Pancreas (tissue), 10 donors: ENCODE measurements at regions not wholly inside any gene's neighbourhood (a gene's known extent, or its start where the extent isn't known, plus 50 kb on each side); places are given as distances from the start of the nearest gene placed in this dataset.

Source experiments
- ATAC-seq, 4 donors: fragments of 200-7000 bp; cut with Tn5 transposase; one replicate each; pipeline versions ENCODE4 v1.8.0 to v1.9.1; 2020; ENCODE audit warnings: mild to moderate bottlenecking in 4 of 4, moderate library complexity in 4 of 4
- DNase-seq, 6 donors: peaks; one replicate each; pipeline ENCODE4 v3.0.0-alpha.2; 2020
- FAIRE-seq: peaks from 2 replicates; lab custom pipeline; 2012; peaks lifted over from hg19 to GRCh38; lab: Jason Lieb, UNC
- H3K27ac ChIP-seq, 4 donors: fragments of 200-600 bp; sonication (generic); 1 replicate in 3 of 4; 2 replicates in 1 of 4; pipeline versions ENCODE4 v1.5.0 to v1.8.0; 2020
- H3K27me3 ChIP-seq, 4 donors: fragments of 200-600 bp; one replicate each; pipeline ENCODE4 v1.8.0; 2021
- H3K36me3 ChIP-seq, 3 donors: fragments of 200-600 bp; sonication (generic) in 1 of 3; one replicate each; pipeline versions ENCODE4 v1.5.0 to v1.8.0; 2020 to 2021
- H3K4me1 ChIP-seq, 3 donors: fragments of 200-600 bp; one replicate each; pipeline ENCODE4 v1.8.0; 2021
- H3K4me3 ChIP-seq, 4 donors: fragments of 200-600 bp; sonication (generic) in 2 of 4; one replicate each; pipeline versions ENCODE4 v1.5.0 to v1.8.0; 2020 to 2021
- H3K9me3 ChIP-seq, 4 donors: fragments of 200-600 bp; one replicate each; pipeline ENCODE4 v1.8.0; 2021
- WGBS, 2 donors: extraction: QIAGEN DNeasy Blood & Tissue Kit; methylation state at CpG; one replicate each; pipeline ENCODE4 v1.1.7; 2013; 5-methylcytosine and 5-hydroxymethylcytosine counted together
- intact Hi-C, 3 donors: fragments of 100-400 bp; cut with DNase I; formaldehyde crosslinking; loops; one replicate each; pipeline versions ENCODE4 v1.11.1 to v1.14.2; 2022
- TF ChIP-seq, protein P1 (sequence below), 4 donors: fragments of 200-600 bp; sonication (generic) in 3 of 4; IDR thresholded peaks; one replicate each; pipeline versions ENCODE4 v1.5.0 to v1.8.0; 2021; ENCODE audit warnings: antibody characterized with exemption in 4 of 4
- donor health status: healthy with polysubstance abuse.
- donor health status: DM: no; HTN: no; CAD: no; lungs with moderate emphysema.
- donor health status: DM: no; HTN: no; CAD: no.
- donor health status: control.
- donor health status: control.
- donor health status: Bipolar disorder and iron deficiency.
- donor health status: DM: yes; HTN: yes; CAD: no.
- donor health status: DM: no; HTN: no; CAD: no.
- donor health status: DM: no; HTN: no; CAD: no.
- donor health status: DM: yes; HTN: yes; CAD: no.

DNA sequence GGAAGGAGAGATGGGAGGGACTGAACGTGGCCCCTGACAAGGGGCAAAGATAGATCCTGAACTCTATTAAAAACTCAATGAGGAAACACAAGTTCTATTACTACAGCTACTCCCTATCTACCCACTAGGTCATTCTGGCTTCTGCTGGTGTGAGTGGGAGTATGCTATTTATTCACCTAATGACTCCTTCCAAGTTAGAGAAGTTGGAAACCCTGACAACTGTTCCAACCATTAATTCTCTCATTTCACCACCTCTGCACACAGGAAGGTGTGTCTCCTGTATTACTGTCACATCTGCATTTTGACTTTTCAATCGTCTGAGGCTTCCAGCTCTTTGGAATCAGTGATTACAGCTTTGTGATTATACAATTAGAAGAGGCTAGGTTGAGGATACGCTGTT lies 169.4 kb upstream of the ADO start:
- Histone ChIP-seq H3K4me1 (no peaks in the 10 kb centered on the region), H3K27me3 (no peaks in the 10 kb centered on the region), H3K36me3 (no peaks in the 10 kb centered on the region), H3K4me3 (no peak overlapping the region), H3K9me3 (no peaks in the 10 kb centered on the region), H3K27ac (no peak overlapping the region)
- intact Hi-C loops: no loop called here
- TF ChIP-seq, protein P1, sequence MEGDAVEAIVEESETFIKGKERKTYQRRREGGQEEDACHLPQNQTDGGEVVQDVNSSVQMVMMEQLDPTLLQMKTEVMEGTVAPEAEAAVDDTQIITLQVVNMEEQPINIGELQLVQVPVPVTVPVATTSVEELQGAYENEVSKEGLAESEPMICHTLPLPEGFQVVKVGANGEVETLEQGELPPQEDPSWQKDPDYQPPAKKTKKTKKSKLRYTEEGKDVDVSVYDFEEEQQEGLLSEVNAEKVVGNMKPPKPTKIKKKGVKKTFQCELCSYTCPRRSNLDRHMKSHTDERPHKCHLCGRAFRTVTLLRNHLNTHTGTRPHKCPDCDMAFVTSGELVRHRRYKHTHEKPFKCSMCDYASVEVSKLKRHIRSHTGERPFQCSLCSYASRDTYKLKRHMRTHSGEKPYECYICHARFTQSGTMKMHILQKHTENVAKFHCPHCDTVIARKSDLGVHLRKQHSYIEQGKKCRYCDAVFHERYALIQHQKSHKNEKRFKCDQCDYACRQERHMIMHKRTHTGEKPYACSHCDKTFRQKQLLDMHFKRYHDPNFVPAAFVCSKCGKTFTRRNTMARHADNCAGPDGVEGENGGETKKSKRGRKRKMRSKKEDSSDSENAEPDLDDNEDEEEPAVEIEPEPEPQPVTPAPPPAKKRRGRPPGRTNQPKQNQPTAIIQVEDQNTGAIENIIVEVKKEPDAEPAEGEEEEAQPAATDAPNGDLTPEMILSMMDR (IDR thresholded peaks at IDR 0.05): no peak
- no peak for DNase-seq
- ATAC-seq: no peak
- FAIRE-seq: no peak
- 52 to 63% methylated on average over 3 of the region's 3 CpGs for WGBS, 2 donors

DNA sequence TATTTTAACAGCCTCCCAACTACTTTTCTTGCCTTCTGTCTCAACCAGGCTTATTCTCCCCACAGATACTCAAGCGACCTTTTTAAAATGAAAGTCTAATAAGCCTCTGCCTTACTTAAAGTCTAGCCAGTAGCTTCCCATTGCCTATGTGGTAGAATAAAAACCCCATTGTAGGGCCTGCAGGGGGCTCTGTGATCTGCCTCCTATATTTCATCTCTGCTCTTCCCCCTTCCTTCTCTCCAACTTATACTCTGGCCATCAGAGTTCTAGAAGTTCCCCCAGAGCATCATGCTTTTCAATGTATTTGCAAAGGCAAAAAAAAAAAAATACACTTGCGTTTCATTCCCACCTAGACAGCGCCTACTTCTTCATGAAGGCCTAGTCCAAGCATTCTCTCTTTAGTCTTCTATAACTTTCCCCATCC lies 167.7 kb upstream of the ADO start:
- intact Hi-C loops: no loop called here
- 70 to 87% methylated on average over 3 of the region's 3 CpGs for WGBS, 2 donors
- Histone ChIP-seq H3K4me1 (no peaks in the 10 kb centered on the region), H3K27ac (peak overlapping the region in 1 of 4 donors; percentile 37), H3K9me3 (no peaks in the 10 kb centered on the region), H3K27me3 (no peaks in the 10 kb centered on the region), H3K4me3 (no peak overlapping the region), H3K36me3 (no peaks in the 10 kb centered on the region)
- ATAC-seq: no peak
- no peak for FAIRE-seq
- no peak for DNase-seq
- TF ChIP-seq, protein P1 (IDR thresholded peaks at IDR 0.05): no peak

DNA sequence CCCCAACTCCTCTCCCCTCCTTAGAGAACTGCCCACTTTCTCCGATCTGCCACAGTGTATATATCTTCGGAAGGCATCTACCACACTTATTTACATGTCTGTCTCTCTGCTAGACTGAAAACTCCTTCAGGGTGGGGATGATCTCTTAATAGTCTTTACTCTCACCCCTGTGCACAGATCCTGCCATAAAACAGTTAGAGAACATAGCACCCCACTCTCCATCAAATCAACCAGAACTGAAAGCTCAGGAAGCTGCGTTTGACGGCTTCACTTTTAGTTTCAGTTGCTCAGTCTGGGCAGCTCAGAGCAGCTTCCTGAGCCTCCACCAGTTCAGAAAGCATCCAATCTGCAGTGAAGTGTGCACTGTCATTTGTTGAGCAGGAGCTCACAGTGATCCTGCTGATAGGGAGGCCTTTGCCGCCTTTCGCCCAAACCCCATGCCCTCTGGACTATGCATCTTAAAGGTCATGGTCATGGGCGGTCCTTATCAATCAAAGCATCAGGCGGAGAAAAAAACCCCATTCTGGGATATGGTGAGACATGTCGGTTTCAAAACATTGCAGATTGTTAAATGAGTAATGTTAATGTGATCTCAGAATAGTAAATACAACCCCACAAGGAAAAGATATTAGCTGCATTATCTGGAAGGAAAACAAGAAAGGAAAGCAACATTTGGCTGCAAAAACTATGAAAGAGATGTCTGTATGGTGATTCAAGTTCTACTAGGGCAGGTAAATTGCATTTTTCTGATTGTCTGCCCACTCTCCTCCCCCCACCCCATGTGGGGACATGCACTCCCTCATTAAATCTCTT lies 167.1 kb upstream of the ADO start:
- ATAC-seq (peak in 3 of 4 donors; percentile 51 to 74 (median 72)), FAIRE-seq (no peak), DNase-seq (no peak)
- H3K4me1 ChIP-seq: no peaks in the 10 kb centered on the region
- peak overlapping the region in 2 of 4 donors; percentile 17 to 37 for H3K27ac ChIP-seq
- no peaks in the 10 kb centered on the region for H3K36me3 ChIP-seq
- H3K27me3 ChIP-seq: no peaks in the 10 kb centered on the region
- WGBS, 2 donors: 43 to 58% methylated on average over 9 of the region's 9 CpGs
- TF ChIP-seq, protein P1 (IDR thresholded peaks at IDR 0.05): no peak
- intact Hi-C loops: no loop called here
- H3K4me3 ChIP-seq: no peak overlapping the region
- no peaks in the 10 kb centered on the region for H3K9me3 ChIP-seq

- no peaks in the 10 kb centered on the region for H3K36me3 ChIP-seq
- FAIRE-seq (no peak), DNase-seq (no peak), ATAC-seq (peak in 2 of 4 donors; percentile 65 to 69)
- intact Hi-C loops: no loop called here
- 35 to 40% methylated on average over 7 of the region's 7 CpGs for WGBS, 2 donors
- no peaks in the 10 kb centered on the region for H3K4me1 ChIP-seq
- TF ChIP-seq, protein P1 (IDR thresholded peaks at IDR 0.05): no peak
- no peaks in the 10 kb centered on the region for H3K27me3 ChIP-seq
- H3K9me3 ChIP-seq: no peaks in the 10 kb centered on the region
- peak overlapping the region in 2 of 4 donors; percentile 17 to 37 for H3K27ac ChIP-seq
- H3K4me3 ChIP-seq: no peak overlapping the region
Measured at GRCh38 chr10:62638062-62638477, 166.4 kb upstream of the ADO start.

DNA sequence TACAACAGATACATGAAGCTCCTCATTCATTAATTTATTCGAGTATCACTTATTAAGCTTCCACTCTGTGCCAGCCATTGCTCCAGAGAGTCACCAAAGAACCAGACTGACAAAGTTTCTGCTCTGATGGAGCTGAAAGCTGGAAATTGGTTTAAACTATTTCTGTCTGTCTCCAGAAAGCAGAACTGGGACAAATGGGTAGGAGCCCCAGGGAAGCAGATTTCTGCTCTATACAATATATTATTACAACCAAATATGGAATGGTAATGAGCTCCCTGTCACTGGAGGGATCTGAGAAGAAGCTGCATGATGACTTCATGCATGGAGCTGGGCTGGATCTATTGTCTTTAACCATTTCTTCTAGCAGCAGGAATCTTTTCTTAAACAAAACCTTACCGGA lies 165.4 kb upstream of the ADO start:
- no peak for FAIRE-seq
- 63 to 79% methylated on average over 2 of the region's 2 CpGs for WGBS, 2 donors

More for the DNA sequence above, 165.4 kb upstream of the ADO start:
- no peaks in the 10 kb centered on the region for H3K27me3 ChIP-seq
- TF ChIP-seq, protein P1 (IDR thresholded peaks at IDR 0.05): no peak
- DNase-seq: no peak
- intact Hi-C loops: no loop called here
- no peak overlapping the region for H3K27ac ChIP-seq
- H3K4me1 ChIP-seq: no peaks in the 10 kb centered on the region
- no peaks in the 10 kb centered on the region for H3K9me3 ChIP-seq
- no peaks in the 10 kb centered on the region for H3K36me3 ChIP-seq
- no peak for ATAC-seq
- H3K4me3 ChIP-seq: no peak overlapping the region
